Smooth muscle cell (in vitro differentiated cells): ENCODE measurements at regions not wholly inside any gene's neighbourhood (a gene's known extent, or its start where the extent isn't known, plus 50 kb on each side); places are given as distances from the start of the nearest gene placed in this dataset.
A peak's percentile ranks its signal among the peaks of the same experiment; 100 is the strongest.

Source experiments
- DNase-seq: peaks from one replicate; lab custom pipeline; 2025; ENCODE audit not compliant: unreplicated experiment; lab: John Stamatoyannopoulos, UW
- H2AFZ ChIP-seq: fragments of 200-600 bp; sonication (generic); 2 replicates; pipeline ENCODE4 v1.6.0; 2016; ENCODE audit warnings: antibody characterized with exemption, low read depth, mild to moderate bottlenecking
- H3F3A ChIP-seq: fragments of 200-600 bp; sonication (generic); 2 replicates; pipeline ENCODE4 v1.6.0; 2017; ENCODE audit warnings: antibody characterized with exemption, low read depth
- H3K27ac ChIP-seq: fragments of 200-600 bp; sonication (generic); 2 replicates; pipeline ENCODE4 v1.5.1; 2016; ENCODE audit warnings: low read depth, mild to moderate bottlenecking
- H3K27me3 ChIP-seq: fragments of 200-600 bp; sonication (generic); 2 replicates; pipeline ENCODE4 v1.6.1; 2016; ENCODE audit warnings: low read depth, mild to moderate bottlenecking
- H3K36me3 ChIP-seq: fragments of 200-600 bp; sonication (generic); 2 replicates; pipeline ENCODE4 v1.5.1; 2016; ENCODE audit warnings: low read depth
- H3K4me1 ChIP-seq: fragments of 200-600 bp; sonication (generic); 2 replicates; pipeline ENCODE4 v1.5.1; 2016; ENCODE audit warnings: low read depth
- H3K4me2 ChIP-seq: fragments of 200-600 bp; sonication (generic); 2 replicates; pipeline ENCODE4 v1.6.0; 2016; ENCODE audit warnings: mild to moderate bottlenecking
- H3K4me3 ChIP-seq: fragments of 200-600 bp; sonication (generic); 2 replicates; pipeline ENCODE4 v1.5.1; 2016; ENCODE audit warnings: mild to moderate bottlenecking
- H3K79me2 ChIP-seq: fragments of 200-600 bp; sonication (generic); 2 replicates; pipeline ENCODE4 v1.6.0; 2016; ENCODE audit warnings: low read depth, mild to moderate bottlenecking
- H3K9ac ChIP-seq: fragments of 200-600 bp; sonication (generic); 2 replicates; pipeline ENCODE4 v1.6.0; 2016; ENCODE audit warnings: low read depth
- H3K9me3 ChIP-seq: fragments of 200-600 bp; sonication (generic); replicated peaks from 2 replicates; pipeline ENCODE4 v1.5.1; 2016; ENCODE audit warnings: low read depth
- H4K20me1 ChIP-seq: fragments of 200-600 bp; sonication (generic); 2 replicates; pipeline ENCODE4 v1.6.0; 2016; ENCODE audit warnings: low read depth
- WGBS: methylation state at CpG from one replicate; pipeline ENCODE4 v1.1.7; 2016; ENCODE audit warnings: low lambda C conversion rate; 5-methylcytosine and 5-hydroxymethylcytosine counted together
- TF ChIP-seq, protein P1 (sequence below): fragments of 200-600 bp; sonication (generic); IDR thresholded peaks from 2 replicates; pipeline ENCODE4 v1.5.1; 2017; ENCODE audit warnings: borderline replicate concordance, mild to moderate bottlenecking, antibody characterized with exemption; ENCODE audit not compliant: insufficient read depth, poor library complexity, severe bottlenecking

- WGBS = 63% methylated on average over 1 of the region's 1 CpG
- Histone ChIP-seq H3K9ac (peak overlapping the region; percentile 23), H3K27ac (peak overlapping the region; percentile 82), H3K27me3 (no peaks in the 10 kb centered on the region), H3K36me3 (no peaks in the 10 kb centered on the region), H2AFZ (no peak overlapping the region), H3K79me2 (no peaks in the 10 kb centered on the region), H3K4me1 (no peaks in the 10 kb centered on the region), H3K9me3 (no peaks in the 10 kb centered on the region), H3K4me3 (no peak overlapping the region), H3F3A (no peaks in the 10 kb centered on the region), H4K20me1 (no peaks in the 10 kb centered on the region), H3K4me2 (no peak overlapping the region)
- DNase-seq = no peak
- TF ChIP-seq, protein P1, sequence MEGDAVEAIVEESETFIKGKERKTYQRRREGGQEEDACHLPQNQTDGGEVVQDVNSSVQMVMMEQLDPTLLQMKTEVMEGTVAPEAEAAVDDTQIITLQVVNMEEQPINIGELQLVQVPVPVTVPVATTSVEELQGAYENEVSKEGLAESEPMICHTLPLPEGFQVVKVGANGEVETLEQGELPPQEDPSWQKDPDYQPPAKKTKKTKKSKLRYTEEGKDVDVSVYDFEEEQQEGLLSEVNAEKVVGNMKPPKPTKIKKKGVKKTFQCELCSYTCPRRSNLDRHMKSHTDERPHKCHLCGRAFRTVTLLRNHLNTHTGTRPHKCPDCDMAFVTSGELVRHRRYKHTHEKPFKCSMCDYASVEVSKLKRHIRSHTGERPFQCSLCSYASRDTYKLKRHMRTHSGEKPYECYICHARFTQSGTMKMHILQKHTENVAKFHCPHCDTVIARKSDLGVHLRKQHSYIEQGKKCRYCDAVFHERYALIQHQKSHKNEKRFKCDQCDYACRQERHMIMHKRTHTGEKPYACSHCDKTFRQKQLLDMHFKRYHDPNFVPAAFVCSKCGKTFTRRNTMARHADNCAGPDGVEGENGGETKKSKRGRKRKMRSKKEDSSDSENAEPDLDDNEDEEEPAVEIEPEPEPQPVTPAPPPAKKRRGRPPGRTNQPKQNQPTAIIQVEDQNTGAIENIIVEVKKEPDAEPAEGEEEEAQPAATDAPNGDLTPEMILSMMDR = no peak
These were observed 1165.4 kb downstream of the XPNPEP1 start for GRCh38 chr10:108757946-108758345.

DNA sequence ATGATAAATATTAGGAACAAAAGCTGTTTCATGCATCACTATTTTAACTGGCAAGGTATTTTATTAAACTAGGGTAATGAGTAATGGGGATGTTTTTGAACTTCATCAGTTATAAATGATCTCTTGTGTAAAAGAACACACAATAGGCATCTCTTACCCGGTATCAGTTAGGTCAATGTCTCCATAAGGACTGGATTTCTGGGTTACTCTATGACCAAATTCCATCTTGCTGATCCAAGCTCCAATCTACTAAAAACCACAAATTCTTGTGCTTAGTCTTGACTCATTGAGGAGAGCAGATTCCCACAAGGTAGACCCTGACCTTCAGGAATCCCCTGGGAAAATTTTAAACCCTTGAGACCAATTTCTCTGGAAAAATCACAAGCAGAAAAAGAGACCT lies 1167.7 kb downstream of the XPNPEP1 start:
- TF ChIP-seq, protein P1 = no peak
- no peak overlapping the region for H3K4me2 ChIP-seq
- no peaks in the 10 kb centered on the region for H3K79me2 ChIP-seq
- H4K20me1 ChIP-seq = no peaks in the 10 kb centered on the region
- no peak overlapping the region for H3K9ac ChIP-seq
- H2AFZ ChIP-seq = no peak overlapping the region
- H3K27ac ChIP-seq = peak overlapping the region; percentile 82
- no peaks in the 10 kb centered on the region for H3K4me1 ChIP-seq
- H3K4me3 ChIP-seq = no peak overlapping the region
- DNase-seq = no peak
- 81% methylated on average over 1 of the region's 1 CpG for WGBS
- H3F3A ChIP-seq = no peaks in the 10 kb centered on the region
- H3K36me3 ChIP-seq = no peaks in the 10 kb centered on the region
- H3K9me3 ChIP-seq = no peaks in the 10 kb centered on the region
- no peaks in the 10 kb centered on the region for H3K27me3 ChIP-seq

- H2AFZ ChIP-seq = no peak overlapping the region
- no peaks in the 10 kb centered on the region for H3F3A ChIP-seq
- no peak overlapping the region for H3K4me3 ChIP-seq
- H3K27me3 ChIP-seq = no peaks in the 10 kb centered on the region
- no peak overlapping the region for H3K9ac ChIP-seq
- no peak overlapping the region for H3K4me2 ChIP-seq
- DNase-seq = no peak
- no peaks in the 10 kb centered on the region for H3K79me2 ChIP-seq
- TF ChIP-seq, protein P1 = no peak
- no peak overlapping the region for H3K27ac ChIP-seq
- no peaks in the 10 kb centered on the region for H4K20me1 ChIP-seq
- H3K36me3 ChIP-seq = no peaks in the 10 kb centered on the region
- no peaks in the 10 kb centered on the region for H3K9me3 ChIP-seq
- H3K4me1 ChIP-seq = no peaks in the 10 kb centered on the region
- WGBS = 76% methylated on average over 2 of the region's 2 CpGs
These were observed 1170.0 kb downstream of the XPNPEP1 start for GRCh38 chr10:108753326-108753725.

DNA sequence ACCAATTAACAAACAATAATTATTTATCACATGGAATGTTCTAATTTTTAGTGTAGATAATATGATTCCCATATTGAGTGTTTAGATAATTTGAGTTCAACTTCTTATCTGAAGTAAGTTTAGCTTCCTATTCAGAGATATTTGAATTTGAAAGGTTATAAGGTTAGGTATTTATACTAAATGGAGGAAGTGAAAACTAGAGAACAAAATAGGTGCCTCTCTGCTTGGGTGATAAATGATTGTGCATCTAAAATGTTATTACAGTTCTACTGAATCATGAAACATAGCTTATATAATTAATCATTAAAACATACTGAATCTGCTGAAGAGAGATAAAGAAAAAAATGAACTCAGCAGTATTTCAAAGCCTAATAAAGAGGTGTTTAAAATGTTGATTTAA lies 1174.3 kb downstream of the XPNPEP1 start:
- Histone ChIP-seq H2AFZ (no peak overlapping the region), H3K79me2 (no peaks in the 10 kb centered on the region), H3K4me3 (no peak overlapping the region), H3K4me1 (no peaks in the 10 kb centered on the region), H3K9me3 (no peaks in the 10 kb centered on the region), H3F3A (no peaks in the 10 kb centered on the region), H3K36me3 (no peaks in the 10 kb centered on the region), H3K9ac (no peak overlapping the region), H3K4me2 (no peak overlapping the region), H3K27ac (no peak overlapping the region), H3K27me3 (no peaks in the 10 kb centered on the region), H4K20me1 (no peaks in the 10 kb centered on the region)
- DNase-seq = no peak
- TF ChIP-seq, protein P1 = no peak
